Smooth muscle cell (in vitro differentiated cells): ENCODE measurements at regions not wholly inside any gene's neighbourhood (a gene's known extent, or its start where the extent isn't known, plus 50 kb on each side); places are given as distances from the start of the nearest gene placed in this dataset.

Experiments used
- DNase-seq: peaks from one replicate; lab custom pipeline; 2025; ENCODE audit not compliant: unreplicated experiment; lab: John Stamatoyannopoulos, UW
- H2AFZ ChIP-seq: fragments of 200-600 bp; sonication (generic); 2 replicates; pipeline ENCODE4 v1.6.0; 2016; ENCODE audit warnings: antibody characterized with exemption, low read depth, mild to moderate bottlenecking
- H3F3A ChIP-seq: fragments of 200-600 bp; sonication (generic); 2 replicates; pipeline ENCODE4 v1.6.0; 2017; ENCODE audit warnings: antibody characterized with exemption, low read depth
- H3K27ac ChIP-seq: fragments of 200-600 bp; sonication (generic); 2 replicates; pipeline ENCODE4 v1.5.1; 2016; ENCODE audit warnings: low read depth, mild to moderate bottlenecking
- H3K27me3 ChIP-seq: fragments of 200-600 bp; sonication (generic); 2 replicates; pipeline ENCODE4 v1.6.1; 2016; ENCODE audit warnings: low read depth, mild to moderate bottlenecking
- H3K36me3 ChIP-seq: fragments of 200-600 bp; sonication (generic); 2 replicates; pipeline ENCODE4 v1.5.1; 2016; ENCODE audit warnings: low read depth
- H3K4me1 ChIP-seq: fragments of 200-600 bp; sonication (generic); 2 replicates; pipeline ENCODE4 v1.5.1; 2016; ENCODE audit warnings: low read depth
- H3K4me2 ChIP-seq: fragments of 200-600 bp; sonication (generic); 2 replicates; pipeline ENCODE4 v1.6.0; 2016; ENCODE audit warnings: mild to moderate bottlenecking
- H3K4me3 ChIP-seq: fragments of 200-600 bp; sonication (generic); 2 replicates; pipeline ENCODE4 v1.5.1; 2016; ENCODE audit warnings: mild to moderate bottlenecking
- H3K79me2 ChIP-seq: fragments of 200-600 bp; sonication (generic); 2 replicates; pipeline ENCODE4 v1.6.0; 2016; ENCODE audit warnings: low read depth, mild to moderate bottlenecking
- H3K9ac ChIP-seq: fragments of 200-600 bp; sonication (generic); 2 replicates; pipeline ENCODE4 v1.6.0; 2016; ENCODE audit warnings: low read depth
- H3K9me3 ChIP-seq: fragments of 200-600 bp; sonication (generic); replicated peaks from 2 replicates; pipeline ENCODE4 v1.5.1; 2016; ENCODE audit warnings: low read depth
- H4K20me1 ChIP-seq: fragments of 200-600 bp; sonication (generic); 2 replicates; pipeline ENCODE4 v1.6.0; 2016; ENCODE audit warnings: low read depth
- CTCF ChIP-seq: fragments of 200-600 bp; sonication (generic); IDR thresholded peaks from 2 replicates; pipeline ENCODE4 v1.5.1; 2017; ENCODE audit warnings: borderline replicate concordance, mild to moderate bottlenecking, antibody characterized with exemption; ENCODE audit not compliant: insufficient read depth, poor library complexity, severe bottlenecking
- WGBS: methylation state at CpG from one replicate; pipeline ENCODE4 v1.1.7; 2016; ENCODE audit warnings: low lambda C conversion rate; 5-methylcytosine and 5-hydroxymethylcytosine counted together

DNA sequence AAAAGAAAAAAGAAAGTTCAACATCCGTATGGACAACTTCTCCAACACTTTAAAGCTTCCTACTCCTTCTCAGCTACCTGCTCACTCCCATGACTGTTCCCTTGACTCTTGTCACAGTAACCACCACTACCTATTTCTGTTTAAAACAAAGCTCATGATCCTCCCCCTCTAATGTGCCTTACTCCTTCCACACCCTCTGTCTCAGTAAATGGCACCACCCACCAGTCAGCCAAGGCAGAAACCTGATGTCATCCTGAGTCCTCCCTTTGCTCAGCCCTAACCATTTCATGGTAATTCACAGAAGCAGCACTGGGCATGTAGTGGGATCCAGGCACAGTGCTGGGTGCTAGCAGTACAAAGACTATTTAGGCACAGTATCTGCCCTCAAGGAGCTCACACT is 63.0 kb upstream of the PPM1J start:
- no peak overlapping the region for H3K4me3 ChIP-seq
- no peaks in the 10 kb centered on the region for H3K4me1 ChIP-seq
- DNase-seq: no peak
- H3K9ac ChIP-seq: no peak overlapping the region
- TF ChIP-seq CTCF: no peak
- H3F3A ChIP-seq: no peaks in the 10 kb centered on the region
- H3K27me3 ChIP-seq: no peaks in the 10 kb centered on the region
- H3K27ac ChIP-seq: no peak overlapping the region
- no peak overlapping the region for H3K4me2 ChIP-seq
- no peak overlapping the region for H2AFZ ChIP-seq
- no peaks in the 10 kb centered on the region for H3K36me3 ChIP-seq
- no peaks in the 10 kb centered on the region for H3K9me3 ChIP-seq
- no peaks in the 10 kb centered on the region for H3K79me2 ChIP-seq
- H4K20me1 ChIP-seq: no peaks in the 10 kb centered on the region
- 86% methylated on average over 1 of the region's 1 CpG for WGBS

GRCh38 chr1:112776688-112777087 is 61.6 kb upstream of the PPM1J start:
- H4K20me1 ChIP-seq: no peaks in the 10 kb centered on the region
- H3K4me3 ChIP-seq: no peak overlapping the region
- no peaks in the 10 kb centered on the region for H3K4me1 ChIP-seq

GRCh38 chr1:112772781-112773180 is 57.6 kb upstream of the PPM1J start:
- Histone ChIP-seq H3K27ac (no peak overlapping the region), H3K4me2 (no peak overlapping the region), H3K9me3 (no peaks in the 10 kb centered on the region), H3K79me2 (no peaks in the 10 kb centered on the region), H3K27me3 (no peaks in the 10 kb centered on the region), H3K4me1 (no peaks in the 10 kb centered on the region), H3K9ac (no peak overlapping the region), H3F3A (no peaks in the 10 kb centered on the region), H2AFZ (no peak overlapping the region), H4K20me1 (no peaks in the 10 kb centered on the region), H3K36me3 (no peaks in the 10 kb centered on the region), H3K4me3 (no peak overlapping the region)
- WGBS: 69% methylated on average over 4 of the region's 4 CpGs
- no peak for DNase-seq
- no peak for TF ChIP-seq CTCF

More at GRCh38 chr1:112776688-112777087, 61.6 kb upstream of the PPM1J start:
- no peaks in the 10 kb centered on the region for H3K9me3 ChIP-seq
- H3K79me2 ChIP-seq: no peaks in the 10 kb centered on the region
- no peak overlapping the region for H3K27ac ChIP-seq
- H3K27me3 ChIP-seq: no peaks in the 10 kb centered on the region
- 88% methylated on average over 3 of the region's 3 CpGs for WGBS
- no peak for TF ChIP-seq CTCF
- H3K9ac ChIP-seq: no peak overlapping the region
- no peak overlapping the region for H2AFZ ChIP-seq
- no peak for DNase-seq
- no peaks in the 10 kb centered on the region for H3F3A ChIP-seq
- no peak overlapping the region for H3K4me2 ChIP-seq
- H3K36me3 ChIP-seq: no peaks in the 10 kb centered on the region

GRCh38 chr1:112770724-112771123 is 55.6 kb upstream of the PPM1J start:
- Histone ChIP-seq H3F3A (no peaks in the 10 kb centered on the region), H3K4me1 (no peaks in the 10 kb centered on the region), H3K79me2 (no peaks in the 10 kb centered on the region), H3K27me3 (no peaks in the 10 kb centered on the region), H3K9me3 (no peaks in the 10 kb centered on the region), H3K4me2 (no peak overlapping the region), H4K20me1 (no peaks in the 10 kb centered on the region), H3K27ac (no peak overlapping the region), H3K4me3 (no peak overlapping the region), H3K36me3 (no peaks in the 10 kb centered on the region), H3K9ac (no peak overlapping the region), H2AFZ (no peak overlapping the region)
- TF ChIP-seq CTCF: no peak
- no peak for DNase-seq
- 65% methylated on average over 4 of the region's 4 CpGs for WGBS
